GM19035 (cell line): ENCODE measurements at regions not wholly inside any gene's neighbourhood (a gene's known extent, or its start where the extent isn't known, plus 50 kb on each side); places are given as distances from the start of the nearest gene placed in this dataset.

ENCODE experiments used
- ATAC-seq: cut with Tn5 transposase; IDR thresholded peaks from one replicate; pipeline ENCODE4 v1.9.1; 2021; ENCODE audit not compliant: unreplicated experiment

DNA sequence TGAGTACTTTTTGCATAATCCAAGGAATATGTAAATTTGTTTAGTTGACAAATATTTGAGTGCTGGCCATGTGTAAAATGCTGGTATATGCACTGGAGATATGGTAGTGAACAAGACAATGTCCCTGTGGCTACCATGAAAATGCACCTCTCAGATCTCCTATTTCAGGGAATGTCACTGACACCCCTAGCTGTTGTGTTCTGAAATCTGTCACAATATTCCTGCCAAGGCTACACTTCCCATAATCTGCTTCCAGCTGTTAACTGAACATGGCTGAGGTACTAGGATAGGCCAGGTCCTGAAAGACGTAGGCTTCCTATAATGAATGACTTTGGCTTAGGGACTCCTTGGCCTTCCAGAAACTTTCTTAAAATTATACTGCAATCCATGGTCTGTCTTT is 197.8 kb downstream of the ZNF648 start:
- ATAC-seq = no peak

DNA sequence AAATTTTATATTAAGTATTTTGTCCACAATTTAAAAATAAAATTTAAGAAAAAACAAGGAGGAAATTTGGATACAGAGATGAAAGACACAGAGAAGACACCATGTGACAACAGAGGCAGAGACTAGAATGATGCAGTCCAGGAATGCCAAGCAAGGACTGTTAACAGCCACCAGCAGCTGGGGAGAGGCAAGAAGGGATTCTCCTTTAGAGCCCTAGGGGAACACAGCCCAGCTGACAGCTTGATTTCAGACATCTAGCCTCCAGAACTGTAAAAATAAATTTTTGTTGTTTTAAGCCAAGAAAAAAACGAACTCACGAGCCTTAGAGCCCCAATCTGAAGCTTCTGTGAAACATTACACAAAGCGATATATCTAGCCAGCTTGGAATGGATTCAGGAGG is 198.5 kb downstream of the ZNF648 start:
- ATAC-seq = no peak

DNA sequence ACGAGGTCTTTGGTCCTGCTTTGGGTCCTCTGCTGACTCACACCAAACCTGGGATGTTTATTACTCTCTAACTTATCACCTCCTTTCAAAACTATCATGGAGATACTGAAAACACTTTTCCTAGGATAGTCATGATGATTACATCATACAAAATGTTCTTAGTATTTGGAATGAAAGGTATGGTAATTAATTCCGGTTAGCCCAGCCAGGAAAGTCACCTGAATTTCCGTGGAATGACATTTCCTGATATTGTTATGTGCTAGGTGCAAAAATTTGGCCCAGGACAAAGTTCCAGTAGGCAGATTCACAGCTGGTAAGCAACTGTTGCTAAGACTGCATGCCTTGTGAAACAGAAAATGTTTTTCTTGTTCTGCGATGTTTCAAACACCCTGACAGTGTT is 203.4 kb downstream of the ZNF648 start:
- no peak for ATAC-seq
